ENCODE measurements at regions not wholly inside any gene's neighbourhood (a gene's known extent, or its start where the extent isn't known, plus 50 kb on each side); places are given as distances from the start of the nearest gene placed in this dataset.

DNA sequence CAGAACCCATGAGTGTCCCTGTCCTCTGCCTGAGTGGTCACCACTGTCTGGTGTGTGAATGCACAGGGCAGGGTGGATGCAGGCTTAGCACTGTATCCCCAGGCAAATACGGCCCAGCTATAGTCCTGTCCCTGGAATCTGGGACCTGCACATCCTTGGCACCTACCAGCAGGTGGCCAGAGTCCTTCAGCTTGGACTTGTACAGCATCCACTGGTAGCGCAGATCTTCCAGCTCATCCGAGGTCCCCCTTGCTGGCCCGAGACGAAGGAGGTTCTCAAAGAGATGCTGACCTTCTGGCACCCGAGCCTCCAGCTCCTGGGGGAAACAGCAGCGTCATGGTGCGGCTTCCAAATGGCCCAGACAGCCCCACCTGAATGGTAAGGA, 83.4 kb downstream of the SYNE3 start:
- H3K27me3 ChIP-seq (ENCODE audit: control insufficient read depth in 3 of 3, insufficient read depth in 3 of 3, low read length in 3 of 3), result no peaks in the 10 kb centered on the region
- no peaks in the 10 kb centered on the region for H3K9me3 ChIP-seq (ENCODE audit: control insufficient read depth in 3 of 3, low read length in 3 of 3)
- H3K36me3 ChIP-seq (ENCODE audit: control insufficient read depth in 3 of 3, insufficient read depth in 3 of 3, low read length in 3 of 3), result peaks cover 14 to 44% (median 43%) of the 10 kb centered on the region in 3 donors
- H3K4me1 ChIP-seq (ENCODE audit: control insufficient read depth in 3 of 3, insufficient read depth in 3 of 3, low read length in 3 of 3), result peaks cover 0 to 2% (median 0%) of the 10 kb centered on the region in 3 donors
- no peak overlapping the region for H3K9ac ChIP-seq (ENCODE audit: low read depth in 1 of 3, low read length in 3 of 3)
- H3K27ac ChIP-seq (ENCODE audit: low read depth, low read length), result no peak overlapping the region
- H3K4me3 ChIP-seq (ENCODE audit: low read length in 3 of 3), result no peak overlapping the region

GRCh38 chr14:95432144-95433093, 84.0 kb downstream of the SYNE3 start:
- Histone ChIP-seq H3K27ac (ENCODE audit: low read depth, low read length) (peak overlapping the region; percentile 51), H3K27me3 (ENCODE audit: control insufficient read depth in 3 of 3, insufficient read depth in 3 of 3, low read length in 3 of 3) (no peaks in the 10 kb centered on the region), H3K36me3 (ENCODE audit: control insufficient read depth in 3 of 3, insufficient read depth in 3 of 3, low read length in 3 of 3) (peaks cover 14 to 47% (median 41%) of the 10 kb centered on the region in 3 donors), H3K4me1 (ENCODE audit: control insufficient read depth in 3 of 3, insufficient read depth in 3 of 3, low read length in 3 of 3) (peaks cover 0 to 2% (median 0%) of the 10 kb centered on the region in 3 donors), H3K9me3 (ENCODE audit: control insufficient read depth in 3 of 3, low read length in 3 of 3) (no peaks in the 10 kb centered on the region), H3K4me3 (ENCODE audit: low read length in 3 of 3) (no peak overlapping the region), H3K9ac (ENCODE audit: low read depth in 1 of 3, low read length in 3 of 3) (peak overlapping the region in 1 of 3 donors; percentile 57)

- no peaks in the 10 kb centered on the region for H3K27me3 ChIP-seq (ENCODE audit: control insufficient read depth in 3 of 3, insufficient read depth in 3 of 3, low read length in 3 of 3)
- H3K4me3 ChIP-seq (ENCODE audit: low read length in 3 of 3), result no peak overlapping the region
- H3K27ac ChIP-seq (ENCODE audit: low read depth, low read length), result peak overlapping the region; percentile 51
- no peaks in the 10 kb centered on the region for H3K9me3 ChIP-seq (ENCODE audit: control insufficient read depth in 3 of 3, low read length in 3 of 3)
- H3K4me1 ChIP-seq (ENCODE audit: control insufficient read depth in 3 of 3, insufficient read depth in 3 of 3, low read length in 3 of 3), result peaks cover 0 to 4% (median 0%) of the 10 kb centered on the region in 3 donors
- H3K36me3 ChIP-seq (ENCODE audit: control insufficient read depth in 3 of 3, insufficient read depth in 3 of 3, low read length in 3 of 3), result peaks cover 10 to 38% (median 32%) of the 10 kb centered on the region in 3 donors
- H3K9ac ChIP-seq (ENCODE audit: low read depth in 1 of 3, low read length in 3 of 3), result peak overlapping the region in 1 of 3 donors; percentile 57
These were observed 85.0 kb downstream of the SYNE3 start for GRCh38 chr14:95431199-95432143.

- H3K36me3 ChIP-seq (ENCODE audit: control insufficient read depth in 3 of 3, insufficient read depth in 3 of 3, low read length in 3 of 3), result peaks cover 13 to 27% (median 19%) of the 10 kb centered on the region in 3 donors
These were observed 87.9 kb downstream of the SYNE3 start for GRCh38 chr14:95428557-95428956.

GRCh38 chr14:95426116-95426475, 90.4 kb downstream of the SYNE3 start:
- Histone ChIP-seq H3K27me3 (ENCODE audit: control insufficient read depth in 3 of 3, insufficient read depth in 3 of 3, low read length in 3 of 3) (no peaks in the 10 kb centered on the region), H3K4me3 (ENCODE audit: low read length in 3 of 3) (no peak overlapping the region), H3K9me3 (ENCODE audit: control insufficient read depth in 3 of 3, low read length in 3 of 3) (no peaks in the 10 kb centered on the region), H3K4me1 (ENCODE audit: control insufficient read depth in 3 of 3, insufficient read depth in 3 of 3, low read length in 3 of 3) (peaks cover 0 to 2% (median 0%) of the 10 kb centered on the region in 3 donors), H3K27ac (ENCODE audit: low read depth, low read length) (no peak overlapping the region), H3K36me3 (ENCODE audit: control insufficient read depth in 3 of 3, insufficient read depth in 3 of 3, low read length in 3 of 3) (peaks cover 5 to 23% (median 12%) of the 10 kb centered on the region in 3 donors), H3K9ac (ENCODE audit: low read depth in 1 of 3, low read length in 3 of 3) (no peak overlapping the region)

More at GRCh38 chr14:95428557-95428956, 87.9 kb downstream of the SYNE3 start:
- Histone ChIP-seq H3K4me3 (ENCODE audit: low read length in 3 of 3) (no peak overlapping the region), H3K27me3 (ENCODE audit: control insufficient read depth in 3 of 3, insufficient read depth in 3 of 3, low read length in 3 of 3) (no peaks in the 10 kb centered on the region), H3K9me3 (ENCODE audit: control insufficient read depth in 3 of 3, low read length in 3 of 3) (no peaks in the 10 kb centered on the region), H3K9ac (ENCODE audit: low read depth in 1 of 3, low read length in 3 of 3) (no peak overlapping the region), H3K4me1 (ENCODE audit: control insufficient read depth in 3 of 3, insufficient read depth in 3 of 3, low read length in 3 of 3) (peaks cover 0 to 4% (median 0%) of the 10 kb centered on the region in 3 donors), H3K27ac (ENCODE audit: low read depth, low read length) (no peak overlapping the region)

- H3K36me3 ChIP-seq (ENCODE audit: control insufficient read depth in 3 of 3, insufficient read depth in 3 of 3, low read length in 3 of 3), result peaks cover 6 to 23% (median 13%) of the 10 kb centered on the region in 3 donors
- H3K27me3 ChIP-seq (ENCODE audit: control insufficient read depth in 3 of 3, insufficient read depth in 3 of 3, low read length in 3 of 3), result no peaks in the 10 kb centered on the region
- H3K9me3 ChIP-seq (ENCODE audit: control insufficient read depth in 3 of 3, low read length in 3 of 3), result no peaks in the 10 kb centered on the region
- H3K9ac ChIP-seq (ENCODE audit: low read depth in 1 of 3, low read length in 3 of 3), result no peak overlapping the region
- peaks cover 0 to 2% (median 0%) of the 10 kb centered on the region in 3 donors for H3K4me1 ChIP-seq (ENCODE audit: control insufficient read depth in 3 of 3, insufficient read depth in 3 of 3, low read length in 3 of 3)
- H3K27ac ChIP-seq (ENCODE audit: low read depth, low read length), result no peak overlapping the region
- H3K4me3 ChIP-seq (ENCODE audit: low read length in 3 of 3), result no peak overlapping the region
These were observed 90.9 kb downstream of the SYNE3 start for GRCh38 chr14:95425369-95426115.

DNA sequence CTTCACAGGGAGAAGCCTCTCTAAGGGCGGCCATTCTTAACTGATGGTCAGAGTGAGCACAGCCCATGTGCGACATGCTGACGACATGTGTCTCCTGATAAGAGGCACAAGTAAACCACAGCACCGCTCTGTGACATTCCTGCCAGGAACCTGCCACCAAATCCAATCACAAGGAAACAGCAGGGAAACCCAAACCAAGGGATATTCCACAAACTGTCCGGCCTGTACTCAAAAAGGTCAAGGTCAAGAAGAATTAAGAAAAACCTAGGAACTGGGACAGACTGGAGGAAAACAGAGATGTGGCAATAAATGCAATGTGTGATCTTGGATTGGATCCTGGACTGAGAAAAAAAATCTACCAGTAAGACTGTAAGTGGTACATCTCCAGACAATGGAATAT, 91.9 kb downstream of the SYNE3 start:
- Histone ChIP-seq H3K36me3 (ENCODE audit: control insufficient read depth in 3 of 3, insufficient read depth in 3 of 3, low read length in 3 of 3) (peaks cover 14 to 24% (median 15%) of the 10 kb centered on the region in 3 donors), H3K4me1 (ENCODE audit: control insufficient read depth in 3 of 3, insufficient read depth in 3 of 3, low read length in 3 of 3) (peaks cover 0 to 2% (median 0%) of the 10 kb centered on the region in 3 donors), H3K27ac (ENCODE audit: low read depth, low read length) (no peak overlapping the region), H3K4me3 (ENCODE audit: low read length in 3 of 3) (no peak overlapping the region), H3K9me3 (ENCODE audit: control insufficient read depth in 3 of 3, low read length in 3 of 3) (no peaks in the 10 kb centered on the region), H3K9ac (ENCODE audit: low read depth in 1 of 3, low read length in 3 of 3) (no peak overlapping the region), H3K27me3 (ENCODE audit: control insufficient read depth in 3 of 3, insufficient read depth in 3 of 3, low read length in 3 of 3) (no peaks in the 10 kb centered on the region)

DNA sequence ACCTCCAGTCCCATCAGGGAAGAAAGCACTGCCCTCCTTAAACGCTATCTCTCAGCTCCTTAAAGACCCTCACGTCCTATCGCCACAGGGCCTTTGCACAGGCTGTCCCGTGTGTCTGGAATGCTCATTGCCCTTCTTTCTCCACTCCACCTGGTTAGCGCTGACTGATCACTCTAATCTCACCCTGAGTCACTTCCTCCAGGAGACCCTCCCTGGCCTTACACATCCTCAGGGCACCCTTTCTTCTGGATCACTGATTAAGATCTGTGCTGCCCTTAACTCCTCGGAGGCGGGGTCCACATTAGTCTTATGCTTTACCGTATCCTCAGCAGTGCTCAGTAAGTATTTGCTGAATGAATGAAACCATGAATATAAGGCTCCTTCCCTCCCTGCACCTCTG, 94.7 kb downstream of the SYNE3 start:
- no peaks in the 10 kb centered on the region for H3K4me1 ChIP-seq (ENCODE audit: control insufficient read depth in 3 of 3, insufficient read depth in 3 of 3, low read length in 3 of 3)
- no peak overlapping the region for H3K9ac ChIP-seq (ENCODE audit: low read depth in 1 of 3, low read length in 3 of 3)
- H3K36me3 ChIP-seq (ENCODE audit: control insufficient read depth in 3 of 3, insufficient read depth in 3 of 3, low read length in 3 of 3), result peaks cover 20 to 27% (median 20%) of the 10 kb centered on the region in 3 donors
- no peak overlapping the region for H3K27ac ChIP-seq (ENCODE audit: low read depth, low read length)
- no peaks in the 10 kb centered on the region for H3K27me3 ChIP-seq (ENCODE audit: control insufficient read depth in 3 of 3, insufficient read depth in 3 of 3, low read length in 3 of 3)
- H3K4me3 ChIP-seq (ENCODE audit: low read length in 3 of 3), result no peak overlapping the region
- H3K9me3 ChIP-seq (ENCODE audit: control insufficient read depth in 3 of 3, low read length in 3 of 3), result no peaks in the 10 kb centered on the region

DNA sequence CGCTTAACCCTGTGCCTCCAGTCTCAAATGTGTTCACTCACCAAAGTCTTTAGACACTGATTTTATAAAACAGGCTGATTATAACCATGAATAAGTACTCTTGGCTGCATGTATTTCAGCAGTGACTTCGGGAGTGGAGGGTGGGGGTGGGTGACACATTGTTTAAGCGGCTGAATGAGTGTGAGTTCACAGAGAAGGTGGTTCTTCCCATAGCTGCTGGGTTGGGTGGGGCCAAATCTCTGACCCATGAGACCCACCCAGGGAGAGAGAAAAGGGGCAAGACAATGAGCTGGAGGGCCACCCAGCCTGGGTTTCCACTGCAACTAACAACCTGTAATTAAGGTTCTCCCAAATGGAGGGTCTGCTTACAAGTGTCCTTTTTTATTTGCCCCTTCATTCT, 96.4 kb downstream of the SYNE3 start:
- H3K27me3 ChIP-seq (ENCODE audit: control insufficient read depth in 3 of 3, insufficient read depth in 3 of 3, low read length in 3 of 3), result no peaks in the 10 kb centered on the region
- no peak overlapping the region for H3K4me3 ChIP-seq (ENCODE audit: low read length in 3 of 3)
- no peaks in the 10 kb centered on the region for H3K9me3 ChIP-seq (ENCODE audit: control insufficient read depth in 3 of 3, low read length in 3 of 3)
- no peak overlapping the region for H3K9ac ChIP-seq (ENCODE audit: low read depth in 1 of 3, low read length in 3 of 3)
- H3K27ac ChIP-seq (ENCODE audit: low read depth, low read length), result no peak overlapping the region
- no peaks in the 10 kb centered on the region for H3K4me1 ChIP-seq (ENCODE audit: control insufficient read depth in 3 of 3, insufficient read depth in 3 of 3, low read length in 3 of 3)
- peaks cover 24 to 32% (median 24%) of the 10 kb centered on the region in 3 donors for H3K36me3 ChIP-seq (ENCODE audit: control insufficient read depth in 3 of 3, insufficient read depth in 3 of 3, low read length in 3 of 3)

All from skeletal muscle tissue (tissue), 3 donors.